K562 (cell line): ENCODE measurements at regions not wholly inside any gene's neighbourhood (a gene's known extent, or its start where the extent isn't known, plus 50 kb on each side); places are given as distances from the start of the nearest gene placed in this dataset.

Source experiments
- ARID1B ChIP-seq: fragments of 450-650 bp; IDR thresholded peaks from 2 replicates; pipeline ENCODE4 v1.6.1; 2016; ENCODE audit warnings: antibody characterized with exemption, mild to moderate bottlenecking, inconsistent platforms
- DDX20 ChIP-seq: fragments of 450-650 bp; IDR thresholded peaks from 2 replicates; pipeline ENCODE4 v1.6.1; 2016; ENCODE audit warnings: missing genetic modification characterization, low read depth, mild to moderate bottlenecking, missing compliant biosample characterization, moderate library complexity
- POLR2A ChIP-seq: fragments of 450-650 bp; conservative IDR thresholded peaks from 2 replicates; pipeline ENCODE4 v1.6.1; 2016
- TGIF2 ChIP-seq: sonication (generic); formaldehyde crosslinking; IDR thresholded peaks from 2 replicates; pipeline ENCODE4 v1.8.1; 2022; ENCODE audit warnings: mild to moderate bottlenecking, missing genetic modification reagents, moderate library complexity
- TF ChIP-seq, protein P1 (sequence below): conservative IDR thresholded peaks from 2 replicates; pipeline ENCODE4 v1.6.1; 2011; ENCODE audit warnings: low read depth, mild to moderate bottlenecking, low read length; ENCODE audit not compliant: control insufficient read depth

DNA sequence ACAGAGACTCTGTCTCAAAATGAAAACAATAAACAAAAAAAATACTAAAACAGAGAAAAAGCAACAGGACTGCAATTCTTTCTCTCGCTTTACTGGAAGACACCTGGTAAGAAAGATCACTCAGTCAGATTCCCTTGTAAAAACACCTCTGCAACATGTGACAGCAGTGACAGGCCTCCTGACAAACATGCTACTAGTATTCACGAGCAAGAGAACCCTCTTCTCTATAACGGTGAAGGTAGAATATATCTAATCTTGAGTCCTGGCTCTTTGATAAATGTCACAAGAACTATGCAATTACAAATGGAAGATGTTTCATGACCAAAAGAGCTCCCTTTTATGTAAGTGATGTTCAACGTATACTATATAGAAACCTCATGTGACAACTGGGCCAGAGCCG, 986.7 kb upstream of the LRRN3 start:
- TF ChIP-seq ARID1B (no peak), POLR2A (no peak), DDX20 (tag) (no peak), TGIF2 (CRISPR knock-in tag) (no peak)
- TF ChIP-seq, protein P1, sequence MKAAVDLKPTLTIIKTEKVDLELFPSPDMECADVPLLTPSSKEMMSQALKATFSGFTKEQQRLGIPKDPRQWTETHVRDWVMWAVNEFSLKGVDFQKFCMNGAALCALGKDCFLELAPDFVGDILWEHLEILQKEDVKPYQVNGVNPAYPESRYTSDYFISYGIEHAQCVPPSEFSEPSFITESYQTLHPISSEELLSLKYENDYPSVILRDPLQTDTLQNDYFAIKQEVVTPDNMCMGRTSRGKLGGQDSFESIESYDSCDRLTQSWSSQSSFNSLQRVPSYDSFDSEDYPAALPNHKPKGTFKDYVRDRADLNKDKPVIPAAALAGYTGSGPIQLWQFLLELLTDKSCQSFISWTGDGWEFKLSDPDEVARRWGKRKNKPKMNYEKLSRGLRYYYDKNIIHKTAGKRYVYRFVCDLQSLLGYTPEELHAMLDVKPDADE, result no peak
